Stimulated activated memory B cell treated with anti-CD40 and anti-IgM and Interleukin-4, amounts not matched to agents 10 μg/mL and 1 μg/mL and 100 μg/mL, for 72 hours (primary cell): ENCODE measurements at regions not wholly inside any gene's neighbourhood (a gene's known extent, or its start where the extent isn't known, plus 50 kb on each side); places are given as distances from the start of the nearest gene placed in this dataset.

Experiments
- ATAC-seq: fragments of 150-1000 bp; cut with Tn5 transposase; 2 replicates; pipeline ENCODE4 v1.10.0; 2021
- H3K27ac Mint-ChIP-seq: one replicate; pipeline ENCODE4 v1.8.0; 2022; ENCODE audit warnings: mild to moderate bottlenecking, mixed read lengths
- H3K27me3 Mint-ChIP-seq: one replicate; pipeline ENCODE4 v1.8.0; 2022; ENCODE audit warnings: mixed read lengths
- H3K36me3 Mint-ChIP-seq: one replicate; pipeline ENCODE4 v1.8.0; 2022; ENCODE audit warnings: mixed read lengths
- H3K4me1 Mint-ChIP-seq: one replicate; pipeline ENCODE4 v1.8.0; 2022; ENCODE audit warnings: mixed read lengths
- H3K4me3 Mint-ChIP-seq: one replicate; pipeline ENCODE4 v1.8.0; 2022; ENCODE audit warnings: mild to moderate bottlenecking, moderate library complexity, mixed read lengths
- H3K9me3 Mint-ChIP-seq: one replicate; pipeline ENCODE4 v1.8.0; 2022; ENCODE audit warnings: mixed read lengths

GRCh38 chr2:18704276-18704675, 114.9 kb upstream of the NT5C1B start:
- Mint-ChIP-seq H3K36me3 (no peaks in the 10 kb centered on the region), H3K4me3 (no peak overlapping the region), H3K9me3 (no peaks in the 10 kb centered on the region), H3K27me3 (no peaks in the 10 kb centered on the region), H3K27ac (no peak overlapping the region), H3K4me1 (no peaks in the 10 kb centered on the region)
- ATAC-seq, result no peak

GRCh38 chr2:18703555-18703954, 114.2 kb upstream of the NT5C1B start:
- H3K9me3 Mint-ChIP-seq, result no peaks in the 10 kb centered on the region
- no peak overlapping the region for H3K4me3 Mint-ChIP-seq
- H3K27me3 Mint-ChIP-seq, result no peaks in the 10 kb centered on the region
- no peak overlapping the region for H3K27ac Mint-ChIP-seq
- ATAC-seq, result no peak
- no peaks in the 10 kb centered on the region for H3K36me3 Mint-ChIP-seq
- no peaks in the 10 kb centered on the region for H3K4me1 Mint-ChIP-seq

- no peak for ATAC-seq
- Mint-ChIP-seq H3K4me1 (no peaks in the 10 kb centered on the region), H3K9me3 (no peaks in the 10 kb centered on the region), H3K4me3 (no peak overlapping the region), H3K36me3 (peaks cover 3% of the 10 kb centered on the region), H3K27ac (no peak overlapping the region), H3K27me3 (no peaks in the 10 kb centered on the region)
Measured at GRCh38 chr2:18701981-18702380, 112.6 kb upstream of the NT5C1B start.

GRCh38 chr2:18701546-18701945, 112.2 kb upstream of the NT5C1B start:
- H3K4me3 Mint-ChIP-seq, result no peak overlapping the region
- peaks cover 8% of the 10 kb centered on the region for H3K36me3 Mint-ChIP-seq
- H3K4me1 Mint-ChIP-seq, result no peaks in the 10 kb centered on the region
- no peak overlapping the region for H3K27ac Mint-ChIP-seq
- H3K27me3 Mint-ChIP-seq, result no peaks in the 10 kb centered on the region
- no peaks in the 10 kb centered on the region for H3K9me3 Mint-ChIP-seq
- ATAC-seq, result no peak

GRCh38 chr2:18690342-18690741, 101.0 kb upstream of the NT5C1B start:
- H3K9me3 Mint-ChIP-seq, result peaks cover 5% of the 10 kb centered on the region
- no peak overlapping the region for H3K4me3 Mint-ChIP-seq
- H3K27ac Mint-ChIP-seq, result no peak overlapping the region
- peaks cover 5% of the 10 kb centered on the region for H3K4me1 Mint-ChIP-seq
- no peak for ATAC-seq
- peaks cover 10% of the 10 kb centered on the region for H3K36me3 Mint-ChIP-seq
- no peaks in the 10 kb centered on the region for H3K27me3 Mint-ChIP-seq

- Mint-ChIP-seq H3K36me3 (peaks cover 6% of the 10 kb centered on the region), H3K27me3 (no peaks in the 10 kb centered on the region), H3K27ac (no peak overlapping the region), H3K4me3 (no peak overlapping the region), H3K4me1 (no peaks in the 10 kb centered on the region), H3K9me3 (no peaks in the 10 kb centered on the region)
- ATAC-seq, result no peak
Measured at GRCh38 chr2:18684206-18685038, 95.1 kb upstream of the NT5C1B start.

- Mint-ChIP-seq H3K4me1 (no peaks in the 10 kb centered on the region), H3K4me3 (no peak overlapping the region), H3K9me3 (no peaks in the 10 kb centered on the region), H3K27ac (no peak overlapping the region), H3K27me3 (no peaks in the 10 kb centered on the region), H3K36me3 (peaks cover 6% of the 10 kb centered on the region)
- no peak for ATAC-seq
Measured at GRCh38 chr2:18682681-18683080, 93.3 kb upstream of the NT5C1B start.

- H3K4me1 Mint-ChIP-seq, result no peaks in the 10 kb centered on the region
Measured at GRCh38 chr2:18677280-18677679, 87.9 kb upstream of the NT5C1B start.

GRCh38 chr2:18674309-18674708, 84.9 kb upstream of the NT5C1B start:
- Mint-ChIP-seq H3K27me3 (no peaks in the 10 kb centered on the region), H3K4me3 (no peak overlapping the region), H3K9me3 (peaks cover 20% of the 10 kb centered on the region), H3K4me1 (no peaks in the 10 kb centered on the region), H3K27ac (no peak overlapping the region), H3K36me3 (peaks cover 47% of the 10 kb centered on the region)
- no peak for ATAC-seq

More at GRCh38 chr2:18677280-18677679, 87.9 kb upstream of the NT5C1B start:
- H3K27me3 Mint-ChIP-seq, result no peaks in the 10 kb centered on the region
- peaks cover 16% of the 10 kb centered on the region for H3K9me3 Mint-ChIP-seq
- ATAC-seq, result no peak
- no peak overlapping the region for H3K4me3 Mint-ChIP-seq
- peaks cover 38% of the 10 kb centered on the region for H3K36me3 Mint-ChIP-seq
- H3K27ac Mint-ChIP-seq, result no peak overlapping the region

- Mint-ChIP-seq H3K27me3 (no peaks in the 10 kb centered on the region), H3K4me3 (no peak overlapping the region), H3K27ac (no peak overlapping the region), H3K4me1 (no peaks in the 10 kb centered on the region), H3K36me3 (peaks cover 58% of the 10 kb centered on the region), H3K9me3 (peaks cover 20% of the 10 kb centered on the region)
- no peak for ATAC-seq
Measured at GRCh38 chr2:18671363-18671762, 82.0 kb upstream of the NT5C1B start.

GRCh38 chr2:18668221-18668620, 78.9 kb upstream of the NT5C1B start:
- Mint-ChIP-seq H3K9me3 (peaks cover 8% of the 10 kb centered on the region), H3K4me3 (no peak overlapping the region), H3K27me3 (no peaks in the 10 kb centered on the region), H3K4me1 (no peaks in the 10 kb centered on the region), H3K27ac (no peak overlapping the region), H3K36me3 (peaks cover 31% of the 10 kb centered on the region)
- ATAC-seq, result no peak

GRCh38 chr2:18664421-18664820, 75.1 kb upstream of the NT5C1B start:
- Mint-ChIP-seq H3K27me3 (no peaks in the 10 kb centered on the region), H3K27ac (no peak overlapping the region), H3K4me1 (no peaks in the 10 kb centered on the region), H3K9me3 (no peaks in the 10 kb centered on the region), H3K36me3 (peaks cover 11% of the 10 kb centered on the region), H3K4me3 (no peak overlapping the region)
- ATAC-seq, result no peak

GRCh38 chr2:18663861-18664260, 74.5 kb upstream of the NT5C1B start:
- Mint-ChIP-seq H3K4me1 (no peaks in the 10 kb centered on the region), H3K36me3 (peaks cover 11% of the 10 kb centered on the region), H3K9me3 (no peaks in the 10 kb centered on the region), H3K4me3 (no peak overlapping the region), H3K27ac (no peak overlapping the region), H3K27me3 (no peaks in the 10 kb centered on the region)
- ATAC-seq, result no peak

GRCh38 chr2:18662689-18663088, 73.3 kb upstream of the NT5C1B start:
- H3K27ac Mint-ChIP-seq, result no peak overlapping the region
- no peaks in the 10 kb centered on the region for H3K27me3 Mint-ChIP-seq
- no peaks in the 10 kb centered on the region for H3K9me3 Mint-ChIP-seq
- no peaks in the 10 kb centered on the region for H3K4me1 Mint-ChIP-seq
- H3K36me3 Mint-ChIP-seq, result peaks cover 6% of the 10 kb centered on the region
- no peak overlapping the region for H3K4me3 Mint-ChIP-seq
- no peak for ATAC-seq

GRCh38 chr2:18659915-18660314, 70.5 kb upstream of the NT5C1B start:
- H3K27ac Mint-ChIP-seq, result no peak overlapping the region
- H3K9me3 Mint-ChIP-seq, result no peaks in the 10 kb centered on the region
- no peaks in the 10 kb centered on the region for H3K27me3 Mint-ChIP-seq

GRCh38 chr2:18656048-18656447, 66.7 kb upstream of the NT5C1B start:
- no peaks in the 10 kb centered on the region for H3K36me3 Mint-ChIP-seq
- H3K27ac Mint-ChIP-seq, result no peak overlapping the region
- no peaks in the 10 kb centered on the region for H3K9me3 Mint-ChIP-seq
- H3K27me3 Mint-ChIP-seq, result no peaks in the 10 kb centered on the region
- H3K4me3 Mint-ChIP-seq, result no peak overlapping the region
- no peaks in the 10 kb centered on the region for H3K4me1 Mint-ChIP-seq
- no peak for ATAC-seq

More at GRCh38 chr2:18659915-18660314, 70.5 kb upstream of the NT5C1B start:
- no peak for ATAC-seq
- no peaks in the 10 kb centered on the region for H3K4me1 Mint-ChIP-seq
- no peaks in the 10 kb centered on the region for H3K36me3 Mint-ChIP-seq
- no peak overlapping the region for H3K4me3 Mint-ChIP-seq
